NT2/D1 (cell line): ENCODE measurements at regions not wholly inside any gene's neighbourhood (a gene's known extent, or its start where the extent isn't known, plus 50 kb on each side); places are given as distances from the start of the nearest gene placed in this dataset.

Experiments used
- DNase-seq: peaks from one replicate; pipeline ENCODE4 v3.0.0-alpha.2; 2011; ENCODE audit warnings: low read depth, low spot score
- H3K27me3 ChIP-seq: 2 replicates; pipeline ENCODE4 v1.6.0; 2011; ENCODE audit warnings: mild to moderate bottlenecking; ENCODE audit not compliant: insufficient read length, insufficient read depth
- H3K36me3 ChIP-seq: 2 replicates; pipeline ENCODE4 v1.6.1; 2011; ENCODE audit warnings: mild to moderate bottlenecking, low read length, mixed read lengths; ENCODE audit not compliant: insufficient read depth, insufficient read length
- H3K4me1 ChIP-seq: 2 replicates; pipeline ENCODE4 v1.5.1; 2011; ENCODE audit not compliant: insufficient read depth, insufficient read length
- H3K4me3 ChIP-seq: 2 replicates; pipeline ENCODE4 v1.5.1; 2011; ENCODE audit warnings: low read depth; ENCODE audit not compliant: insufficient read length
- H3K9ac ChIP-seq: 2 replicates; pipeline ENCODE4 v1.6.0; 2011; ENCODE audit warnings: low read depth; ENCODE audit not compliant: insufficient read length
- H3K9me3 ChIP-seq: 2 replicates; pipeline ENCODE4 v1.5.1; 2011; ENCODE audit warnings: mild to moderate bottlenecking, low read length; ENCODE audit not compliant: insufficient read depth
- SUZ12 ChIP-seq: IDR thresholded peaks from 2 replicates; pipeline ENCODE4 v1.6.1; 2011; ENCODE audit not compliant: insufficient read length, insufficient read depth; ENCODE audit errors: extremely low read depth
- YY1 ChIP-seq: IDR thresholded peaks from 2 replicates; pipeline ENCODE4 v1.6.1; 2011; ENCODE audit not compliant: insufficient read length, insufficient read depth
- ZNF274 ChIP-seq: IDR thresholded peaks from 2 replicates; pipeline ENCODE4 v1.6.1; 2011; ENCODE audit warnings: mild to moderate bottlenecking, low read depth, low read length

- no peak for DNase-seq
- no peak for TF ChIP-seq YY1
- no peak for TF ChIP-seq SUZ12
- no peak for TF ChIP-seq ZNF274
- Histone ChIP-seq H3K36me3 (no peaks in the 10 kb centered on the region), H3K27me3 (no peaks in the 10 kb centered on the region), H3K9ac (no peak overlapping the region), H3K4me1 (no peaks in the 10 kb centered on the region), H3K4me3 (no peak overlapping the region), H3K9me3 (no peaks in the 10 kb centered on the region)
Observed at GRCh38 chr14:25551674-25552073, 501.7 kb upstream of the STXBP6 start.

DNA sequence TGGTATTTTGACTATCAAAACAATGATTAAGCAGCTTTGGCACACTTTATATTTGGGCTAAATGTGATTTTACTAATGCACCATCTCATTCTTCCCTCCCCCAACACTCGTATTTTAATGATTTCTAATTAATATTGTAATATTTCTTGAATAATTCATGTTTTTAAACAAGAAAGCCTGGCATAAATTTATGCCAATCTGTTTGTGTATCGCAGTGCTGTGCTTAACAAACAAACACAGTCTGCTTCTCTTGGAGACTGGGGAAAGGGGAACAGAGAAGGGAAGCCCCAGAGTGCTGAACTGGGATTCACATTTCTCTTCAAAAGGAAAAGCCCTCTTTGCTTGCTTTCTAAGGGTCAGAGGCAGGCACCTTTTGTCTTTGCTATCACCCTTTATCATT lies 496.9 kb upstream of the STXBP6 start:
- Histone ChIP-seq H3K27me3 (no peaks in the 10 kb centered on the region), H3K9me3 (no peaks in the 10 kb centered on the region)
- no peak for TF ChIP-seq ZNF274
- no peak for TF ChIP-seq SUZ12
- TF ChIP-seq YY1, result no peak

DNA sequence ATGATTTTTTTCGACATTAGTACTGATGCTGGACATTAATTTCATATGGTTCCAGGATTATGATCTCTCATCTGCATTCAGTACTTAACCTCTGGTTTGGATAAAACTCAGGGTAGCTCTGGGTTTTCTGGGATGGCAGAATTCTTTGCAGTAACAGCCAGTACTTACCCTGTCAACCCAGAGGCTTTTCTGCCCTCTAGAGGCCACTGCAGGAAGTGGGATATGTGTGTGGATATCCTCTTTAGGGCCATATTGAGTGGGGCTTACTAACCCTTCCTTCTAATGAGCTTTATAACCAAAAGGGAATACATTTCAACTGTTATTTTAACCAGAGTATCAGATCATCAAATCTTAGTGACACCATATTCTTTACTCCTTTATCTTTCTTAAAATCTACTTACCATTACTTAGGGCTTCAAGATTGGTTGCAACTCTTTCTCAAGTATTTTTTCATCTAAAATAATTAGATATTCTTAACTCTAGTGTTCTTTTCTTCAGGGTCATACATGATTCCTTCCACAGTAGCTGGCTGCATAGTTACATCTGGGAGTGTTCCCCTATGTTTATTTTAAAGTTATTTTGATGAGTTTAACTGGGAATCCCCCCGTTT lies 488.0 kb upstream of the STXBP6 start:
- H3K9ac ChIP-seq, result no peak overlapping the region
- peaks cover 1% of the 10 kb centered on the region; the same call in 1 of the 2 replicates for H3K9me3 ChIP-seq
- H3K36me3 ChIP-seq, result no peaks in the 10 kb centered on the region
- no peaks in the 10 kb centered on the region for H3K27me3 ChIP-seq
- peak; percentile 30 for DNase-seq
- H3K4me1 ChIP-seq, result no peaks in the 10 kb centered on the region
- H3K4me3 ChIP-seq, result no peak overlapping the region
- no peak for TF ChIP-seq YY1
- TF ChIP-seq ZNF274, result no peak
- no peak for TF ChIP-seq SUZ12

More for the DNA sequence above, 496.9 kb upstream of the STXBP6 start:
- DNase-seq, result no peak
- Histone ChIP-seq H3K9ac (no peak overlapping the region), H3K4me3 (no peak overlapping the region), H3K36me3 (no peaks in the 10 kb centered on the region), H3K4me1 (no peaks in the 10 kb centered on the region)

DNA sequence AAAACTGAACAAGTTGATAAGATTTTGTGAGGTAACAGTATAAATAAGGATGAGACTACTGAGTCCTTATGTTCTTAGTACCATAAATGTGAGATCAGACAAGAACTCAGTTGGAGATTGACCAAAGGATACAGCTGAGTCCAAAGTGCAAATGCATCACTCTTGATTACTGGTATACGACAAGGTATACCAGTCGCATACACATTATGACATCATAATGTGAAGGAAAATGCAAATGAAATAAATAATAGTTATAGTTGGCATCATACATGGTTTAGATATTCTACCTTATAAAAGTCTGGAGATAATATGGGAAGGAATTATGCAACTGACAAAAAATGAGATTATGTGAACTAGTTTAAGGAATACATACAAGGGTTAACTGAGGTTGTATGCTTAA lies 476.3 kb upstream of the STXBP6 start:
- no peak for DNase-seq
- Histone ChIP-seq H3K36me3 (no peaks in the 10 kb centered on the region), H3K9ac (no peak overlapping the region), H3K4me1 (no peaks in the 10 kb centered on the region), H3K27me3 (no peaks in the 10 kb centered on the region), H3K9me3 (no peaks in the 10 kb centered on the region), H3K4me3 (no peak overlapping the region)
- no peak for TF ChIP-seq SUZ12
- TF ChIP-seq YY1, result no peak
- TF ChIP-seq ZNF274, result no peak

DNA sequence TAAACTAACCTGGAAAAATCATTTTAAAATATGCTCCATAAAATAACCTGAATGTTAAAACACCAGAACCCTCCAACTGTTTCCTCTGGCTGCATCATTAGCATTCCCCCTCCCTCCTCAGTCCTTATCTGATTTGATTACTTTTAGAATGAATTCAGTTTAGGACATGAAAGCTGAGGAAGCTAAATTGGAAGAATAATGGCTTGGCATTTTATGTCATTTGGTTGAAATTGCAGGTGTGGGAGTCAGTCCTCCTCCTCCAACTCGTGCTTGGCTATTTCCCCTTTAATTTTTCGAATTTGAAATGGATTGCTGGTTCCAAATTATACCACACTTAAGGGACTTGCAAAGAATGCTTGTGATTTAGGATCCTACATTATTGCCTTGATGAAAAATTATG lies 473.0 kb upstream of the STXBP6 start:
- TF ChIP-seq YY1, result no peak
- no peak for TF ChIP-seq SUZ12
- TF ChIP-seq ZNF274, result no peak
- Histone ChIP-seq H3K36me3 (no peaks in the 10 kb centered on the region), H3K27me3 (no peaks in the 10 kb centered on the region), H3K4me3 (no peak overlapping the region), H3K9me3 (no peaks in the 10 kb centered on the region), H3K9ac (no peak overlapping the region), H3K4me1 (no peaks in the 10 kb centered on the region)
- no peak for DNase-seq

DNA sequence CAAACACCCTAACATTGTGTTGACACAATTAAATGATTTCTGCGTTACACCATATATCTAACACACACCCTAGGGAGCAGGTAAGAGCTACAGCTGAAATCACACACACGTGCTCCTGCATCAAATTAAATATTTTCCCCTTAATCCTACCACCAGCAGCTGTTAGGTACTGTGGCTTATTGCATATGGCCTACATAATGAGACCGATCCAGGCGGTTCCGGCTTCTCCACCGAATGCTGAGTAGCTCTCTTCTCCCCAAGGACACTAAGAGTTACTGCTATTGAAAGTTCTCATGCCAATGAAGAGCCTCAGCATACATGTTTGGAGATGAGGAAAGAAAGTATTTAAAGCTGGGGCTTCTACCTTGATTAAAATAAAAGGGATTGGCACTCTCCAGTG lies 472.2 kb upstream of the STXBP6 start:
- Histone ChIP-seq H3K9me3 (no peaks in the 10 kb centered on the region), H3K9ac (no peak overlapping the region), H3K4me3 (no peak overlapping the region), H3K4me1 (no peaks in the 10 kb centered on the region), H3K36me3 (no peaks in the 10 kb centered on the region), H3K27me3 (no peaks in the 10 kb centered on the region)
- no peak for TF ChIP-seq ZNF274
- DNase-seq, result no peak

DNA sequence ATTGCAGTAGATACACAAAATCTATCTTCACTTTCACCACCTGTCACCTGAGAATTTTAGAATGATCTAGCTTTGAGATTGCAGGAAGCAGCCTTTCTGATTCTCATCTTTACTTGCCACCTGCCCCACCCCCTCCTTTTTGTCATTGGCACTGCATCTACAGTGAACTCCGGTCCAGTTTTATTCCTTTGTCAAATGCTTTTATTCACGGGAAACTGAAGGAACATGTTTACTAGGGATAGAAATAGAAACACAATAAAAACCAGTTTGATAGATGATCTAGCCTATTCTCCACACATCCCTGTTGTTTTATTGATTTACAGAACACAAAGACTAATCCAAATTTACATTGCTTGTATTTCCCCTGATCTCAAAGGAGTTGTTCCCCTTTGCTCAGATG lies 471.7 kb upstream of the STXBP6 start:
- H3K9me3 ChIP-seq, result no peaks in the 10 kb centered on the region
- H3K27me3 ChIP-seq, result no peaks in the 10 kb centered on the region
- H3K4me3 ChIP-seq, result no peak overlapping the region
- no peak for TF ChIP-seq SUZ12
- TF ChIP-seq YY1, result no peak
- no peak for TF ChIP-seq ZNF274
- H3K36me3 ChIP-seq, result no peaks in the 10 kb centered on the region
- no peak for DNase-seq
- H3K4me1 ChIP-seq, result no peaks in the 10 kb centered on the region
- H3K9ac ChIP-seq, result no peak overlapping the region

GRCh38 chr14:25520821-25521220 lies 470.9 kb upstream of the STXBP6 start:
- H3K9me3 ChIP-seq, result no peaks in the 10 kb centered on the region
- H3K36me3 ChIP-seq, result no peaks in the 10 kb centered on the region
- TF ChIP-seq SUZ12 (no peak), YY1 (no peak)
- no peak for DNase-seq
- H3K9ac ChIP-seq, result no peak overlapping the region
- H3K4me3 ChIP-seq, result no peak overlapping the region
- no peaks in the 10 kb centered on the region for H3K4me1 ChIP-seq
- no peaks in the 10 kb centered on the region for H3K27me3 ChIP-seq
